Endodermal cell (in vitro differentiated cells): ENCODE measurements at regions not wholly inside any gene's neighbourhood (a gene's known extent, or its start where the extent isn't known, plus 50 kb on each side); places are given as distances from the start of the nearest gene placed in this dataset.
"Not testable (repeated sequence)": the region's sequence is repeated elsewhere in the genome, so short reads cannot be mapped to it uniquely, and the experiment has no call there.

Experiments
- DNase-seq: peaks from one replicate; pipeline ENCODE4 v3.0.0-alpha.2; 2017
- H3K27ac ChIP-seq: 2 replicates; pipeline ENCODE4 v1.5.1; 2013; ENCODE audit warnings: mild to moderate bottlenecking, low read depth, low read length, moderate library complexity
- H3K27me3 ChIP-seq: 2 replicates; pipeline ENCODE4 v1.6.1; 2013; ENCODE audit warnings: mild to moderate bottlenecking, low read length, moderate library complexity; ENCODE audit not compliant: insufficient read depth, control insufficient read depth, poor library complexity, severe bottlenecking
- H3K36me3 ChIP-seq: 2 replicates; pipeline ENCODE4 v1.7.0; 2013; ENCODE audit warnings: mild to moderate bottlenecking, low read length, moderate library complexity; ENCODE audit not compliant: control insufficient read depth, insufficient read depth
- H3K4me1 ChIP-seq: one replicate; pipeline ENCODE4 v1.7.0; 2013; ENCODE audit warnings: low read length; ENCODE audit not compliant: control insufficient read depth, insufficient read depth
- H3K4me3 ChIP-seq: 2 replicates; pipeline ENCODE4 v1.5.1; 2013; ENCODE audit warnings: mild to moderate bottlenecking, low read length, moderate library complexity
- H3K9ac ChIP-seq: 2 replicates; pipeline ENCODE4 v1.6.1; 2013; ENCODE audit warnings: mild to moderate bottlenecking, low read length, moderate library complexity; ENCODE audit not compliant: poor library complexity, severe bottlenecking; ENCODE audit errors: extremely low read depth
- H3K9me3 ChIP-seq: 2 replicates; pipeline ENCODE4 v1.6.1; 2013; ENCODE audit warnings: mild to moderate bottlenecking, low read length, moderate library complexity; ENCODE audit not compliant: control insufficient read depth
- H3K27ac Mint-ChIP-seq: 2 replicates; pipeline ENCODE4 v1.8.0; 2020; ENCODE audit warnings: mixed read lengths
- H3K27me3 Mint-ChIP-seq: 2 replicates; pipeline ENCODE4 v1.8.0; 2021; ENCODE audit warnings: mild to moderate bottlenecking, mixed read lengths; ENCODE audit not compliant: insufficient read depth
- H3K36me3 Mint-ChIP-seq: 2 replicates; pipeline ENCODE4 v1.8.0; 2020; ENCODE audit warnings: low read depth, mixed read lengths
- H3K4me1 Mint-ChIP-seq: 2 replicates; pipeline ENCODE4 v1.8.0; 2020; ENCODE audit warnings: mixed read lengths
- H3K4me3 Mint-ChIP-seq: 2 replicates; pipeline ENCODE4 v1.8.0; 2020; ENCODE audit warnings: mild to moderate bottlenecking, moderate library complexity, mixed read lengths
- H3K9me3 Mint-ChIP-seq: 2 replicates; pipeline ENCODE4 v1.8.0; 2020; ENCODE audit warnings: mild to moderate bottlenecking, mixed read lengths
- CTCF ChIP-seq: fragments of 200-600 bp; sonication (generic); conservative IDR thresholded peaks from 2 replicates; pipeline ENCODE4 v1.5.0; 2021; ENCODE audit warnings: antibody characterized with exemption, mild to moderate bottlenecking
- WGBS, 2 experiments: methylation state at CpG; one replicate each; pipeline versions ENCODE4 v1.1.5 to v1.1.7; 2013; ENCODE audit warnings: missing lambda C conversion rate in 2 of 2, mixed read lengths in 1 of 2; ENCODE audit not compliant: insufficient coverage in 1 of 2, insufficient read length in 1 of 2; 5-methylcytosine and 5-hydroxymethylcytosine counted together

- H3K27me3 ChIP-seq = no peaks in the 10 kb centered on the region
- 96 to 100% methylated on average over 4 to 5 of the region's 5 CpGs for WGBS, 2 experiments
- TF ChIP-seq CTCF = no peak
- Mint-ChIP-seq H3K4me3 (no peak overlapping the region), H3K27ac (no peak overlapping the region), H3K9me3 (no peaks in the 10 kb centered on the region), H3K36me3 (no peaks in the 10 kb centered on the region), H3K27me3 (no peaks in the 10 kb centered on the region), H3K4me1 (peaks cover under 1% of the 10 kb centered on the region)
- H3K9ac ChIP-seq = no peak overlapping the region
- no peak overlapping the region for H3K4me3 ChIP-seq
- H3K36me3 ChIP-seq = no peaks in the 10 kb centered on the region
- no peak for DNase-seq
- H3K9me3 ChIP-seq = no peaks in the 10 kb centered on the region
- H3K27ac ChIP-seq = no peak overlapping the region
- H3K4me1 ChIP-seq = peaks cover 3% of the 10 kb centered on the region
Measured at GRCh38 chr7:25597946-25598345, 369.7 kb upstream of the NPVF start.

- H3K4me3 Mint-ChIP-seq = no peak overlapping the region
- H3K27ac Mint-ChIP-seq = no peak overlapping the region
- Histone ChIP-seq H3K9me3 (no peaks in the 10 kb centered on the region), H3K4me1 (peaks cover 2% of the 10 kb centered on the region), H3K27me3 (no peaks in the 10 kb centered on the region), H3K27ac (no peak overlapping the region), H3K4me3 (no peak overlapping the region), H3K36me3 (no peaks in the 10 kb centered on the region), H3K9ac (no peak overlapping the region)
- 94 to 95% methylated on average over 4 to 5 of the region's 5 CpGs for WGBS, 2 experiments
- H3K4me1 Mint-ChIP-seq = no peaks in the 10 kb centered on the region
- DNase-seq = no peak
- no peaks in the 10 kb centered on the region for H3K9me3 Mint-ChIP-seq
- no peaks in the 10 kb centered on the region for H3K27me3 Mint-ChIP-seq
- no peak for TF ChIP-seq CTCF
- no peaks in the 10 kb centered on the region for H3K36me3 Mint-ChIP-seq
Measured at GRCh38 chr7:25598765-25599164, 370.5 kb upstream of the NPVF start.

- Mint-ChIP-seq H3K9me3 (no peaks in the 10 kb centered on the region), H3K36me3 (no peaks in the 10 kb centered on the region)
Measured at GRCh38 chr7:25600262-25600920, 372.1 kb upstream of the NPVF start.

GRCh38 chr7:25602730-25603426, 374.6 kb upstream of the NPVF start:
- Mint-ChIP-seq H3K27ac (peak overlapping the region; percentile 94), H3K4me3 (peak overlapping the region; percentile 69)
- not testable (repeated sequence) for H3K9me3 Mint-ChIP-seq, H3K4me1 Mint-ChIP-seq, DNase-seq, H3K9me3 ChIP-seq, H3K36me3 Mint-ChIP-seq, H3K4me1 ChIP-seq, H3K36me3 ChIP-seq, H3K9ac ChIP-seq, H3K27me3 ChIP-seq, H3K27me3 Mint-ChIP-seq, H3K27ac ChIP-seq
- WGBS, 2 experiments = 9% methylated on average over 22 of the region's 30 CpGs; no CpG with 5 or more reads in 1 of the 2 experiments
- peak overlapping the region; percentile 65 for H3K4me3 ChIP-seq

More at GRCh38 chr7:25600262-25600920, 372.1 kb upstream of the NPVF start:
- Histone ChIP-seq H3K4me1 (no peaks in the 10 kb centered on the region), H3K27ac (no peak overlapping the region), H3K9ac (no peak overlapping the region), H3K27me3 (no peaks in the 10 kb centered on the region), H3K9me3 (no peaks in the 10 kb centered on the region), H3K36me3 (no peaks in the 10 kb centered on the region), H3K4me3 (no peak overlapping the region)
- H3K4me1 Mint-ChIP-seq = no peaks in the 10 kb centered on the region
- no peaks in the 10 kb centered on the region for H3K27me3 Mint-ChIP-seq
- DNase-seq = no peak
- no peak overlapping the region for H3K4me3 Mint-ChIP-seq
- TF ChIP-seq CTCF = no peak
- no peak overlapping the region for H3K27ac Mint-ChIP-seq
- 94 to 97% methylated on average over 3 of the region's 3 CpGs for WGBS, 2 experiments

- H3K27me3 Mint-ChIP-seq, H3K9ac ChIP-seq, H3K9me3 ChIP-seq, H3K36me3 Mint-ChIP-seq, H3K27me3 ChIP-seq, DNase-seq, H3K27ac ChIP-seq, H3K36me3 ChIP-seq, H3K4me3 ChIP-seq, H3K9me3 Mint-ChIP-seq, H3K4me1 ChIP-seq, H3K4me1 Mint-ChIP-seq: not testable (repeated sequence)
- WGBS, 2 experiments = no CpG with 5 or more reads among the region's 9 CpGs
- peak overlapping the region; percentile 94 for H3K27ac Mint-ChIP-seq
- H3K4me3 Mint-ChIP-seq = peak overlapping the region; percentile 69
Measured at GRCh38 chr7:25603427-25603740, 375.1 kb upstream of the NPVF start.
